CD1c-positive myeloid dendritic cell (primary cell): ENCODE measurements at regions not wholly inside any gene's neighbourhood (a gene's known extent, or its start where the extent isn't known, plus 50 kb on each side); places are given as distances from the start of the nearest gene placed in this dataset.
"Not testable (repeated sequence)": the region's sequence is repeated elsewhere in the genome, so short reads cannot be mapped to it uniquely, and the experiment has no call there.

Experiments
- DNase-seq: peaks from one replicate; pipeline ENCODE4 v3.0.0-alpha.2; 2016; ENCODE audit errors: extremely low spot score

DNA sequence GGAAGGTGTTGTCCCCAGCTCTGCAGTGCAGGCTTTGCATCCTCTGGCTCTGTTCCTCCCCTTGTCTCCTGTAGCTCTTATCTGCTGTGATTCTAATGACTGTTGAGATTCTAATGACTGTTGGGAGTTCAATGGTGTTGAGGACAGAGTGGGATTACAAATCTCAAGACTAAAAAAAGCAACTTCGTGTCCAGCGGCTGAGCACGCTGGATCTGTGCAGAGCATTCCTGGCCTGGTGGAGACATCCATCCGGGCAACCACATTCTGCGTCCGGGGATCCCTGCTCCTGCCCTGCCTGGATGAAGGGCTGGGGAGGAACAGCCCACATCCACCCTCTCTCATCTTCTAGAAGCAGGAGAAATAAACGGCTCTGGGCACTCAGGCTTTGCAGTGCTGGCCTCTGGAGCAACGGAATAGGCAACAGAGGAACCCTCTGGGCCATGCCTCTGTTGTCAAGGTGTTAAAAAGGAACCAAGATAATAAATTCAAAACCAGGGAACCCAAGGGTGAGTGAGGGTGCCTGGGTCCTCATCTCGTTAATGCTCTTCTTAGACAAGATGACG, 106.7 kb upstream of the ASB18 start:
- no peak for DNase-seq

- no peak for DNase-seq
Measured at GRCh38 chr2:236375973-236376476, 111.8 kb upstream of the ASB18 start.

DNA sequence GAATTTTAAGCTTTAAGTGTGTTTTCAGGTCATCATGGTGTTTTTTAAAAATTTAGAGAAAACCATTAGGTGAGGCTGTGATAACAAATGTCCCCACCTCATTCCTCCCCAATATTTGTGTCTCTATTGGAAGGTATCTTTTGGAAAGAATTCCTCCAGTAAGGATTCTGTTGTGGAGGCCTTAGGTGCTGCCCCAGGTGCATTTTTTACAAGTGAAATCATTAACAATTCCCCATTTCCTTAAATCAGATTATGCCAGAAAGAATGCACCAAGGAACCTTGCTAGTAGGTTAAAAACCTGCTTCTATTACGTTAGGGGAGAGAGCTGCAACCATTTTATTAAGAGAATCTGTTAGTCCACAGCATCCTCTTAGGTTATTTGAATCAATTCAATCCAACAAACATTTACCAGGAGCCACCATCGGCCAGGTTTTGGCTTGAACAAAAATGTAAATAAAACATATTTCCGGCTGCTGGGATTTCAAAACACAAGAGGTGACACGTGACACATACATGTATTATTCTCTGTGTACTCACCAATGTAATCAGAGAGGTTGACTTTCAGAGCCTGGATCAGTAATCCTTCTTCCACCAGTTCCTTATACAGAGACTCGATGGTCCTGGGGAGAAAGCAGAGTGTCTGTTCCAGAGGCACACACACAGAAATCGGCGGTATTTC, 112.5 kb upstream of the ASB18 start:
- no peak for DNase-seq

DNA sequence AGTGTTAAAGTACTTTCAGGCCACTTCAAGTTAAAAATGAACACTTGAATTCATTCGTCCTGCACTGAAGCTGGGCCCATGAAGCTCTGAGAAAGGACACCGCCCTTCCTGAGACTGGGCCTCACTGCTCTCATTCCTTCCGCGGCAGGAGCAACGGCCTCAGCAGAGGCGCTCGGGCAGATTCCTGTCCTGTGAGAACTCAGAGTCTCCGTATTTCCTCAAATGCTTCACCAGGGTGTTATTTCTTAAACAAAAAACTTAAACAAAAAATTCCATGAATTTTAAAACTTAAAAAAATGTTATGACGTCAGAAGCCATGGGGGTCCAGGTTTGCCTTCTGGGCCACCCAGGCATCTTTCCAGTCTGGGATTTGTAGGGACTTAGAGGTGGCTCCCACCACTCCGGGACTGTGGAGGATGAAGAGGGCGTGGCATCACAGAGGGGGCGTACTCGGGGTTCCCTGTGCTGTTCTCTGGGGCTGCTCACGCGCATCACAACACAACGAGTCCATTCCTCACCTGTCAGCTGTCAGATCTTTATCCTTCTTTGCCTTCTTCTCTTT, 115.9 kb upstream of the ASB18 start:
- DNase-seq, result no peak

DNA sequence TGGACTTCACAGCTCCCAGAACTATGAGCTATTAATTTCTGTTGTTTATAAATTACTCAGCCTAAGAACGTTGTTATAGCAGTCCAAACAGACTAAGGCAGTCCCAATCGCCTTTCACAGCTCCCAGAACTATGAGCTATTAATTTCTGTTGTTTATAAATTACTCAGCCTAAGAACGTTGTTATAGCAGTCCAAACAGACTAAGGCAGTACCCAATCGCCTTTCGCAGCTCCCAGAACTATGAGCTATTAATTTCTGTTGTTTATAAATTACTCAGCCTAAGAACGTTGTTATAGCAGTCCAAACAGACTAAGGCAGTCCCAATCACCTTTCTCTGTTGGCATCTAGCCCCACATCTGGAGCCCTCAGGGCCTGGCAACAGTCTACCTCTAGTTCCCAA, 117.0 kb upstream of the ASB18 start:
- not testable (repeated sequence) for DNase-seq

DNA sequence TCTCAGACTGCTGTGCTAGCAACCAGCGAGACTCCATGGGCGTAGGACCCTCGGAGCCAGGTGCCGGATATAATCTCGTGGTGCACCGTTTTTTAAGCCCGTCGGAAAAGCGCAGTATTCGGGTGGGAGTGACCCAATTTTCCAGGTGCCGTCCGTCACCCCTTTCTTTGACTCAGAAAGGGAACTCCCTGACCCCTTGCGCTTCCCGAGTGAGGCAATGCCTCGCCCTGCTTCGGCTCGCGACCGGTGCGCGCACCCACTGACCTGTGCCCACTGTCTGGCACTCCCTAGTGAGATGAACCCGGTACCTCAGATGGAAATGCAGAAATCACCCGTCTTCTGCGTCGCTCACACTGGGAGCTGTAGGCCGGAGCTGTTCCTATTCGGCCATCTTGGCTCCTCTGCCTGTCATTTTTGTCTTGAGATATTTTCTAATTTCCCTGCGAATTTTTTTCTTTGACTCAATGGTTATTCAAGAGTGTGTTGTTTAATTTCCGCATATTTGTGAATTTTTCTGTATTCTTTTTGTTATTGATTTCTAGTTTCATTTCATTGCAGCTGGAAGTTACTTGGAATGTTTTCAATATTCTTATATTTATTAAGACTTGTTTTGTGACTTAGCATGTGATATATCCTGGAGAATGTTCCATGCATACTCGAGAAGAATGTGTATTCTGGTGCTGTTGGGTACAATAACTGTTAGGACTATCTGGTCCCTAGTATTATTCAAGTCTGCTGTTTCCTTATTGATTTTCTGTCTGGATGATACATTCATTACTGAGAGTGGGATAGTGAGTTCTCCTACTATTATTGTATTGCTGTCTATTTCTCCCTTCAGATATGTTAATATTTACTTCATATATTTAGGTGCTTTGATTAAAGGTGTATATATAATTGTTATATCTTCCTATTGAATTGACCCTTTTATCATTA, 125.3 kb upstream of the ASB18 start:
- DNase-seq, result not testable (repeated sequence)

DNA sequence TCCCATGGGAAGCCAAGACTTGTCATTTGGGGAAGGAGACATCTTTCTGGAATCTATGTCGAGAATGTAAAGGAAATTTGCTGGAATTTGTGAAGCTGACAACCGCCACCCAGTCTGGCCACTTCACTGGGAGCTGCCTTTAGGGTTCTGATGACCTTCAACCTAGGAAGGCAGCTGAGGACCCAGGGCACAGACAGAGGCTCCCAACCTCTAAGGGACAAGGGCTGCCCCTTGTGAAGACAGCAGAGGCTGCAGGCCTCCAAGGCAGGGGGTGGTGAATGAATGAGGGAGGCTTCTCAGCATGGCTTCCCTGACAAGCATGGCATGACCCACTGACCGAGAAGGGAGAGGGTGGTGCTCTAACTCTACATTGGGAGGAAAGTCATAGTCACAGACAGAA, 128.9 kb upstream of the ASB18 start:
- DNase-seq, result no peak

GRCh38 chr2:236393581-236393980, 129.4 kb upstream of the ASB18 start:
- DNase-seq, result no peak

- no peak for DNase-seq
Measured at GRCh38 chr2:236394571-236394970, 130.4 kb upstream of the ASB18 start.

DNA sequence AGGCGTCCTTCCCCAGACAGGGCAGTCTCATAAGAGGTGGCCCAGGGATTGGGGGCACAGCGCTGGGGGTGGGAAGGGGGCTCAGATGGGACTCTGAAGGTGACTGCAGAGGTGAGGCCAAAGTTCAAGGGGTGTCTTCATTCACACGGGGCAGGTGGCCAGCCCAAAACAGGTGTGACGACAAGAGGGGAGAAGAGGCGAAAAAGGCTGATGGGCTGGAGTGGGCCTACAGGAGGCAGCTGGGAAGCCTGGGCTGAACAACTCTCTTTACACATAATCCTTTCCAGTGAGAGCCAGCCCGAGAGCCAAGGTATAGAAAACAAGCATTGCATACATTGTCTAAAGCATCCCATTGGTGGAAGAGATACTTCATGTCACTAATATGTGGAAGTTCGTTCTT, 130.9 kb upstream of the ASB18 start:
- no peak for DNase-seq

DNA sequence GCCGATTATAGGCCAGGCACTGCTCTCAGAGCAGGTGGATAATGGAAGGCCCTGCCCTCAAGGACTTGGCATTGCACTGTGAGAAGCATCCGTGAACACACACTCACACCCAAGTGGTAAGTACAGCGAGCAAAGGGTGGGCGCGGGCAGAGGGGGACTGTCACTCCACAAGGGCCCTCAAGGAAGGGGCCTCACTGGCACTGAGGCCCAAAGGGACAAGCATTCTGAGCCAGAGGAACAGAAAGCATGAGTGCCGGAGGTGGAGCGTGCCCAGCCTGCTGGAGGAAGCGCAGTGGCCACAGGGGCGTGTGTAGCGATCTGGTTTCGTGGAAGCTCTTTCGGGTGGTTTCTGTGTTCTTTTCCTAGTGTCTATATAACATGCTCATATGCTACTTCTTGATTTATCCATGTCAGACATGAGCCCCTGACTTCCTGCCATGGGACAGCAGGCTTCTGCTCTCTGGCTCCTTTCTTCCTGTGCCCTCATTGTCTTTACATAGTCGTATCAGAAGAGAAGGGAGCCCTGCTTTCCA, 132.7 kb upstream of the ASB18 start:
- DNase-seq, result no peak

- DNase-seq, result no peak
Measured at GRCh38 chr2:236397681-236398080, 133.5 kb upstream of the ASB18 start.

GRCh38 chr2:236399409-236399808, 135.2 kb upstream of the ASB18 start:
- DNase-seq, result no peak

DNA sequence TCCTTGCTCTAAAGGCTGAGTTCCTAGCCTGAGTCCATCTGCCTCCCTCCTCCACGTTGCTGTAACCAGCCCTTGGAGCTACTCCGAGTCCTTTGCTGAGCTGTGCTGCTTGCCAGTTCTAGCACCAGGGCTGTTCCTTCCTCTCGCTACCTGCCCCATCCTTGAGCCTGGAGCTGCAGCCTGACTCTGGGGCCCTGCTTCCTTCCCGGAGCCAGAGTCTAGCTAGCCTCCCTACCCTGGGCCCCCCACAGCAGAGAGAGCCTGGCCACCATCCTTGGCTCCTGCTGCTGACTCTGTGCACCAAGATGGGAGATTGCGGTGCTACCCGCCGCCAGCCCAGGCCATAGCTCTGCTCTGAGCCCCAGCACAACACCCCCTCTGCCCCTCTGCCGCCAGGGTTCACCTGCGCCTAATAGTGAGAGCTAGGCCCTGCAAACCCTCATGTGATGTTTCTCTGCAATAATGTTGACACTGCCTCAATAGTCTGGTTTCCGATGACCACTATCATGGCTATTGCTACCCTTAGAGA, 135.9 kb upstream of the ASB18 start:
- no peak for DNase-seq

- no peak for DNase-seq
Measured at GRCh38 chr2:236400594-236401360, 136.6 kb upstream of the ASB18 start.

- no peak for DNase-seq
Measured at GRCh38 chr2:236402033-236402790, 138.0 kb upstream of the ASB18 start.

DNA sequence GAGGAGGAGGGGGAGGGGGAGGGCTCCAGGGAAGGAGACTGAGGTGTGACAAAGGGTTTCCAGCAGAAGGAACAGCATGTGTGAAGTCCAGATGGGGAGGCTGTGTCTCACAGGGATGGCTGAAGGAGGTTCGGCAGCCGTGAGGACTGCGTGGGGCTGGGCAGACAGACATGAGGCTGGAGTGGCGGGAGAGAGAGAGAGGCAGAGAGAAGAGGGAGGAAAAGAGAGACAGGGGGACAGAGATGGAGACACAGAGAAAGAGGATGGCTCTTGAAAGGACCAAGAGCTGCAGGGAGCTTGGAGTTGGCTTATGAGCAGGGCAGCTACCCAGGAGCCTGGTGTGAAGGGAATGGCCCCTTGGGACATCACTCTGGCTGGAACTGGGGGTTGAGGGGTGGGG, 138.9 kb upstream of the ASB18 start:
- DNase-seq, result no peak

- no peak for DNase-seq
Measured at GRCh38 chr2:236403811-236404210, 139.6 kb upstream of the ASB18 start.

DNA sequence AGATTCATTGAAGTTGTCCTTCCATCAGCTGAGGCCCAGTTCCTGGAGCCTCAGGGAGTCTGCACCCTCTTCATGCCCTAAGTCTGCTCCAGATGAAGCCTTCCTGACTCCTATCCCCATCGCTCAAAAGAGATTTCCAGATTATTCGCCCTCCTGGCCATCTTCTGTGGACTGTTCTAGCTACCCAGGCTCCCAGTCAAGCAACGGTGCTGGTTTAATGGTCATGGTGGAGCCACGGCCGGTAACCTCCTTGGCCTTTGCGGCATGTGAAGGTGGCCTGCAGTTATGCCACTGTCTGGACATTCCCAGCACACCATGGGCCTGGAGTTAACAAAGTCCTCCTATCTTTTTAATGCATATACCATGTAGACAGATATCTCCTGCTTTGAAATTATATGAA, 140.1 kb upstream of the ASB18 start:
- DNase-seq, result no peak

DNA sequence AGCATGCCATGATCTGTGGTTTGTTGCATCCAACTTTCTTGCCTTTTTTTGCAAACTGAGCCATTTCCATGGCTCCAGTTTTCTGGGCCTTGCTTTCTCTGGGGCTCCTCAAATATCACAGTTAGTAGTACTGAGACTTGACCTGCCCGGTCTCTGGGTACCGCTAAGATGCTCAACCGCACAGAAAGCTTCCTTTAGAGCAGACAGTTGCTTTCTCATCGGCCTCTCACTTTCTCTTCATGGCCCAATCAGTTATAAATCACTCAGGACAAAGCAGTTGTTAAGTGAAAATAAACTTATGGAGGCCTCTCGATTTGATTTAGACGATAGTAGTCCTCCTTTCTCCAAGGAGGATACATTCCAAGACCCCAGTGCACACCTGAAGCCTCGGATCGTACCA, 141.2 kb upstream of the ASB18 start:
- no peak for DNase-seq
